ENCODE measurements at regions not wholly inside any gene's neighbourhood (a gene's known extent, or its start where the extent isn't known, plus 50 kb on each side); places are given as distances from the start of the nearest gene placed in this dataset.

- Mint-ChIP-seq H3K27ac (no peak overlapping the region), H3K36me3 (no peaks in the 10 kb centered on the region), H3K27me3 (ENCODE audit: low read depth) (peaks cover 6% of the 10 kb centered on the region), H3K4me3 (no peak overlapping the region), H3K4me1 (peaks cover 8% of the 10 kb centered on the region), H3K9me3 (peaks cover 5% of the 10 kb centered on the region; the same call in 1 of the 2 replicates)
- no peak for TF ChIP-seq PRRX2 (CRISPR knock-in tag; IDR thresholded peaks at IDR 0.05)
- TF ChIP-seq SP1 (CRISPR knock-in tag; conservative IDR thresholded peaks at IDR 0.05): no peak
- ATAC-seq (no peak), DNase-seq (ENCODE audit: low spot score) (no peak)
- ChIA-PET POLR2A (no interaction called here), CTCF (no interaction called here)
These were observed 145.5 kb downstream of the WNT5A start for GRCh38 chr3:55341502-55342031.

- Mint-ChIP-seq H3K9me3 (no peaks in the 10 kb centered on the region), H3K27me3 (ENCODE audit: low read depth) (peaks cover 6% of the 10 kb centered on the region), H3K4me1 (peaks cover 8% of the 10 kb centered on the region), H3K36me3 (no peaks in the 10 kb centered on the region), H3K4me3 (no peak overlapping the region), H3K27ac (no peak overlapping the region)
- ChIA-PET CTCF (interaction anchor here (0.6 kb wide), 1 partner anchor 35 kb away, joined by 6 read pairs; no protein-coding TSS in a partner anchor), POLR2A (no interaction called here)
- ATAC-seq: no peak
- TF ChIP-seq FOXP1 (CRISPR knock-in tag; IDR thresholded peaks at IDR 0.05; ENCODE audit: borderline replicate concordance): no peak
- no peak for TF ChIP-seq USF2 (CRISPR knock-in tag; IDR thresholded peaks at IDR 0.05)
- TF ChIP-seq JUN (CRISPR knock-in tag; IDR thresholded peaks at IDR 0.05): no peak
- TF ChIP-seq FOXK1 (CRISPR knock-in tag; IDR thresholded peaks at IDR 0.05): no peak
- TF ChIP-seq MXD4 (CRISPR knock-in tag; IDR thresholded peaks at IDR 0.05; ENCODE audit: borderline replicate concordance): no peak
- no peak for TF ChIP-seq ZNF416 (CRISPR knock-in tag; IDR thresholded peaks at IDR 0.05)
- no peak for TF ChIP-seq PREB (CRISPR knock-in tag; IDR thresholded peaks at IDR 0.05; ENCODE audit: borderline replicate concordance)
- no peak for TF ChIP-seq ARID4B (CRISPR knock-in tag; IDR thresholded peaks at IDR 0.05; ENCODE audit: borderline replicate concordance)
- TF ChIP-seq CTCF (IDR thresholded peaks at IDR 0.05): no peak
- TF ChIP-seq ZNF671 (CRISPR knock-in tag; IDR thresholded peaks at IDR 0.05): no peak
- no peak for DNase-seq (ENCODE audit: low spot score)
These were observed 147.3 kb downstream of the WNT5A start for GRCh38 chr3:55339819-55340218.

GRCh38 chr3:55339390-55339789 lies 147.7 kb downstream of the WNT5A start:
- Mint-ChIP-seq H3K4me1 (peaks cover 8% of the 10 kb centered on the region), H3K27ac (no peak overlapping the region), H3K27me3 (ENCODE audit: low read depth) (peaks cover 6% of the 10 kb centered on the region), H3K9me3 (no peaks in the 10 kb centered on the region), H3K36me3 (no peaks in the 10 kb centered on the region), H3K4me3 (no peak overlapping the region)
- ATAC-seq: no peak
- POLR2A ChIA-PET: no interaction called here
- no peak for DNase-seq (ENCODE audit: low spot score)
- CTCF ChIA-PET: interaction anchor here (0.6 kb wide), 1 partner anchor 35 kb away, joined by 6 read pairs; no protein-coding TSS in a partner anchor
- TF ChIP-seq FOXJ3 (CRISPR knock-in tag; IDR thresholded peaks at IDR 0.05; ENCODE audit: borderline replicate concordance): no peak
- no peak for TF ChIP-seq JAZF1 (CRISPR knock-in tag; IDR thresholded peaks at IDR 0.05)
- no peak for TF ChIP-seq NFYB (CRISPR knock-in tag; conservative IDR thresholded peaks at IDR 0.05; ENCODE audit: low read depth)
- no peak for TF ChIP-seq MXD4 (CRISPR knock-in tag; IDR thresholded peaks at IDR 0.05; ENCODE audit: borderline replicate concordance)
- no peak for TF ChIP-seq ZNF396 (CRISPR knock-in tag; IDR thresholded peaks at IDR 0.05; ENCODE audit: borderline replicate concordance)
- no peak for TF ChIP-seq USF1 (CRISPR knock-in tag; IDR thresholded peaks at IDR 0.05)
- TF ChIP-seq AR (CRISPR knock-in tag; IDR thresholded peaks at IDR 0.05): no peak
- no peak for TF ChIP-seq TEAD1 (CRISPR knock-in tag; IDR thresholded peaks at IDR 0.05)
- TF ChIP-seq RELA (CRISPR knock-in tag; IDR thresholded peaks at IDR 0.05; ENCODE audit: borderline replicate concordance): no peak
- TF ChIP-seq GTF2I (CRISPR knock-in tag; conservative IDR thresholded peaks at IDR 0.05): no peak
- TF ChIP-seq HMGA2 (CRISPR knock-in tag; IDR thresholded peaks at IDR 0.05): no peak
